DOHH2 (cell line): ENCODE measurements at regions not wholly inside any gene's neighbourhood (a gene's known extent, or its start where the extent isn't known, plus 50 kb on each side); places are given as distances from the start of the nearest gene placed in this dataset.

ENCODE experiments used
- CTCF ChIP-seq: fragments of 200-600 bp; sonication (generic); IDR thresholded peaks from one replicate; pipeline ENCODE4 v1.5.1; 2014; ENCODE audit warnings: antibody characterized with exemption, mild to moderate bottlenecking, low read depth, low read length; ENCODE audit not compliant: poor library complexity, severe bottlenecking
- EZH2phosphoT487 ChIP-seq: fragments of 200-600 bp; sonication (generic); IDR thresholded peaks from 2 replicates; pipeline ENCODE4 v1.6.1; 2017; ENCODE audit warnings: borderline replicate concordance, mild to moderate bottlenecking, antibody characterized with exemption, low read length, moderate library complexity, mixed read lengths

- no peak for TF ChIP-seq CTCF
- TF ChIP-seq EZH2phosphoT487, result no peak
Measured at GRCh38 chr7:132899-133298, 59.5 kb upstream of the FAM20C start.
